Kidney (tissue), 13 donors: ENCODE measurements at regions not wholly inside any gene's neighbourhood (a gene's known extent, or its start where the extent isn't known, plus 50 kb on each side); places are given as distances from the start of the nearest gene placed in this dataset.

Experiments
- DNase-seq, 5 donors: peaks; one replicate each; pipeline ENCODE4 v3.0.0-alpha.2; 2013 to 2020
- FAIRE-seq: peaks from 2 replicates; lab custom pipeline; 2012; peaks lifted over from hg19 to GRCh38; lab: Jason Lieb, UNC
- H3K27ac ChIP-seq, 2 donors: one replicate each; pipeline ENCODE4 v1.7.0; 2013; ENCODE audit warnings: low read depth in 2 of 2, low read length in 2 of 2, inconsistent platforms in 1 of 2
- H3K27me3 ChIP-seq: one replicate; pipeline ENCODE4 v1.7.1; 2013; ENCODE audit warnings: low read length, inconsistent platforms; ENCODE audit not compliant: control insufficient read depth, insufficient read depth
- H3K36me3 ChIP-seq, 3 donors: one replicate each; pipeline versions ENCODE4 v1.7.0 to v1.7.1; 2013; ENCODE audit warnings: low read length in 3 of 3, control low read depth in 1 of 3, inconsistent platforms in 1 of 3; ENCODE audit not compliant: insufficient read depth in 3 of 3, control insufficient read depth in 2 of 3
- H3K4me1 ChIP-seq, 3 donors: one replicate each; pipeline versions ENCODE4 v1.7.0 to v1.7.1; 2013; ENCODE audit warnings: low read length in 3 of 3, inconsistent platforms in 1 of 3, low read depth in 1 of 3; ENCODE audit not compliant: control insufficient read depth in 2 of 3, insufficient read depth in 2 of 3
- H3K4me3 ChIP-seq, 3 donors: one replicate each; pipeline versions ENCODE4 v1.7.0 to v1.8.1; 2013; ENCODE audit warnings: low read length in 3 of 3, control low read depth in 1 of 3, inconsistent platforms in 1 of 3
- H3K9ac ChIP-seq, 3 donors: one replicate each; pipeline versions ENCODE4 v1.7.0 to v1.7.1; 2013; ENCODE audit warnings: low read length in 3 of 3, control low read depth in 1 of 3, inconsistent platforms in 1 of 3
- H3K9me3 ChIP-seq, 3 donors: one replicate each; pipeline versions ENCODE4 v1.7.0 to v1.7.1; 2013; ENCODE audit warnings: low read length in 3 of 3, control low read depth in 1 of 3, inconsistent platforms in 1 of 3; ENCODE audit not compliant: control insufficient read depth in 2 of 3, insufficient read depth in 1 of 3
- intact Hi-C: fragments of 100-400 bp; cut with DNase I; formaldehyde crosslinking; loops from one replicate; pipeline ENCODE4 v1.11.1; 2022
- TF ChIP-seq, protein P1 (sequence below): IDR thresholded peaks from 3 replicates; pipeline ENCODE4 v1.5.1; 2012; ENCODE audit warnings: mild to moderate bottlenecking, moderate library complexity, borderline replicate concordance; ENCODE audit not compliant: insufficient read depth; ENCODE audit errors: extremely low read depth
- donor health status: control.
- donor health status: control.
- donor health status: control.
- donor health status: control.
- donor health status: control.
- donor health status: DM: yes; HTN: yes; CAD: no.
- donor health status: Normal renal cell carcinoma (clear cell type).

- Histone ChIP-seq H3K4me3 (no peak overlapping the region), H3K27me3 (no peaks in the 10 kb centered on the region), H3K9ac (no peak overlapping the region), H3K4me1 (peaks cover 0 to 10% (median 7%) of the 10 kb centered on the region in 3 donors), H3K9me3 (no peaks in the 10 kb centered on the region), H3K27ac (no peak overlapping the region), H3K36me3 (no peaks in the 10 kb centered on the region)
- TF ChIP-seq, protein P1, sequence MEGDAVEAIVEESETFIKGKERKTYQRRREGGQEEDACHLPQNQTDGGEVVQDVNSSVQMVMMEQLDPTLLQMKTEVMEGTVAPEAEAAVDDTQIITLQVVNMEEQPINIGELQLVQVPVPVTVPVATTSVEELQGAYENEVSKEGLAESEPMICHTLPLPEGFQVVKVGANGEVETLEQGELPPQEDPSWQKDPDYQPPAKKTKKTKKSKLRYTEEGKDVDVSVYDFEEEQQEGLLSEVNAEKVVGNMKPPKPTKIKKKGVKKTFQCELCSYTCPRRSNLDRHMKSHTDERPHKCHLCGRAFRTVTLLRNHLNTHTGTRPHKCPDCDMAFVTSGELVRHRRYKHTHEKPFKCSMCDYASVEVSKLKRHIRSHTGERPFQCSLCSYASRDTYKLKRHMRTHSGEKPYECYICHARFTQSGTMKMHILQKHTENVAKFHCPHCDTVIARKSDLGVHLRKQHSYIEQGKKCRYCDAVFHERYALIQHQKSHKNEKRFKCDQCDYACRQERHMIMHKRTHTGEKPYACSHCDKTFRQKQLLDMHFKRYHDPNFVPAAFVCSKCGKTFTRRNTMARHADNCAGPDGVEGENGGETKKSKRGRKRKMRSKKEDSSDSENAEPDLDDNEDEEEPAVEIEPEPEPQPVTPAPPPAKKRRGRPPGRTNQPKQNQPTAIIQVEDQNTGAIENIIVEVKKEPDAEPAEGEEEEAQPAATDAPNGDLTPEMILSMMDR, result no peak
- no peak for FAIRE-seq
- intact Hi-C loops, result no loop called here
- DNase-seq, result no peak
Measured at GRCh38 chr2:38174131-38174530, 98.2 kb upstream of the CYP1B1 start.

DNA sequence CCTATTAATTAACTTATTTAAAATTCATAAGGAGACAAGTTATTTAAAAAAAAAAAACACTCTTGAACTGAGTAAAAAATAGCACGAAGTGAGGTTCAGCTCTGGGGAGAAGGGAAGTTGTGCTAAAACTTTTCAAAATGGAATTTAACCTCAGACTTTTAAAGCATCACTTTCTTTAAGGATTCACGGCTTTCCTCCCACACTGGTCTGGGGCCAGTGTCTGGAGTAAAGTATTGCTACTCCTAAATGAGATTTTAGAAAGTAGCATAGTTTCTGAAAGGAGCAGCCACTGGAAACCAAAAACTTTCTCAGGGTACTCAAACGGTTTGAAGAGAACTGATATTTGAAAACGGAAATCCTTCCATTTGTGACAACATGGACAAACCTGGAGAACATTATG, 97.7 kb upstream of the CYP1B1 start:
- Histone ChIP-seq H3K9ac (no peak overlapping the region), H3K4me1 (peaks cover 0 to 8% (median 3%) of the 10 kb centered on the region in 3 donors), H3K27me3 (no peaks in the 10 kb centered on the region), H3K9me3 (no peaks in the 10 kb centered on the region), H3K27ac (no peak overlapping the region), H3K4me3 (no peak overlapping the region), H3K36me3 (no peaks in the 10 kb centered on the region)
- no peak for FAIRE-seq
- intact Hi-C loops, result no loop called here
- DNase-seq, result peak in 1 of 5 donors; percentile 59
- TF ChIP-seq, protein P1, result no peak

GRCh38 chr2:38171208-38171855, 95.4 kb upstream of the CYP1B1 start:
- DNase-seq (no peak), FAIRE-seq (no peak)
- intact Hi-C loops, result no loop called here
- Histone ChIP-seq H3K9ac (no peak overlapping the region), H3K4me3 (no peak overlapping the region), H3K36me3 (no peaks in the 10 kb centered on the region), H3K27ac (no peak overlapping the region), H3K4me1 (peaks cover 7 to 14% (median 7%) of the 10 kb centered on the region in 3 donors), H3K9me3 (no peaks in the 10 kb centered on the region), H3K27me3 (no peaks in the 10 kb centered on the region)
- TF ChIP-seq, protein P1, result no peak

DNA sequence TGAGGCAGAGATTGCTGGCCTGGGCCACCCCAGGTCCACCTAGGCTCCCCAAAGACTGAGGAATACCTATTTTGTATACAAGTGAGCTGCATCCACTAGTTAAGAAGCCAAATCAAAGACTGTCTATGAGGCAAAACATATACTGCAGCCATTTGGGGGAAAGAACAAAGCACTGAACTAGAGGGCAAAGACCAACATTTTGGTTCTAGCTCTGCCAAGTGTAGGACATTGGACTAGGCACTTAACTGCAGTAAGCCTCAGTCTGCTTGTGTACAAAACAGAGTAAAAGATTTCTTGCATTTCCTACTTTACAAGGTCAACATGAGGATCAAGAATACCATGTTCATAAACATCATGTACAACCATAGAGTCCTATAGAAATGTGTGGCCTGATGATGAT, 94.8 kb upstream of the CYP1B1 start:
- no peaks in the 10 kb centered on the region for H3K27me3 ChIP-seq
- H3K27ac ChIP-seq, result no peak overlapping the region
- no peaks in the 10 kb centered on the region for H3K36me3 ChIP-seq
- no peak for DNase-seq
- FAIRE-seq, result no peak
- no peak overlapping the region for H3K9ac ChIP-seq
- intact Hi-C loops, result no loop called here
- H3K9me3 ChIP-seq, result no peaks in the 10 kb centered on the region
- TF ChIP-seq, protein P1, result no peak
- no peak overlapping the region for H3K4me3 ChIP-seq
- H3K4me1 ChIP-seq, result peaks cover 7 to 14% (median 7%) of the 10 kb centered on the region in 3 donors
